ENCODE measurements at regions not wholly inside any gene's neighbourhood (a gene's known extent, or its start where the extent isn't known, plus 50 kb on each side); places are given as distances from the start of the nearest gene placed in this dataset.

DNA sequence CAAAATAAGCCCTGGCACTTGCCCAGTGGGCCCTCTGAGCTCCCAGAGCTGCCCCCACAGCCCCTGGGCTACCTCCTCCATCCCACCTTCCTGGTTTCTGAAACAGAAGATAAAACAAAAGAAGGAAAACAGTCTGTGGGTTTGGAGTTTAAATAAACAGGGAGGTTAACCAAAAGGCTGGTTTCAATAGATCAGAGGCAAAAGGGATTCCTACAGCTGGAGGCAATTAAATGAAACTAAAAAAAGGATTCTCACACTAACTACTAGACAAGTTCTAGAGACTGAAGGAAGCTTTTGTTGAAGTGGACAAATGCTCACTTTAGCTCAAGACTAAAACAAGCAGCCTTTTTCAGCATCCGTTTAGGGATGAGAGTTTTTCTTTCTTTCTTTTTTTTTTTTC lies 569.8 kb downstream of the FGF9 start:
- TF ChIP-seq, protein P1, sequence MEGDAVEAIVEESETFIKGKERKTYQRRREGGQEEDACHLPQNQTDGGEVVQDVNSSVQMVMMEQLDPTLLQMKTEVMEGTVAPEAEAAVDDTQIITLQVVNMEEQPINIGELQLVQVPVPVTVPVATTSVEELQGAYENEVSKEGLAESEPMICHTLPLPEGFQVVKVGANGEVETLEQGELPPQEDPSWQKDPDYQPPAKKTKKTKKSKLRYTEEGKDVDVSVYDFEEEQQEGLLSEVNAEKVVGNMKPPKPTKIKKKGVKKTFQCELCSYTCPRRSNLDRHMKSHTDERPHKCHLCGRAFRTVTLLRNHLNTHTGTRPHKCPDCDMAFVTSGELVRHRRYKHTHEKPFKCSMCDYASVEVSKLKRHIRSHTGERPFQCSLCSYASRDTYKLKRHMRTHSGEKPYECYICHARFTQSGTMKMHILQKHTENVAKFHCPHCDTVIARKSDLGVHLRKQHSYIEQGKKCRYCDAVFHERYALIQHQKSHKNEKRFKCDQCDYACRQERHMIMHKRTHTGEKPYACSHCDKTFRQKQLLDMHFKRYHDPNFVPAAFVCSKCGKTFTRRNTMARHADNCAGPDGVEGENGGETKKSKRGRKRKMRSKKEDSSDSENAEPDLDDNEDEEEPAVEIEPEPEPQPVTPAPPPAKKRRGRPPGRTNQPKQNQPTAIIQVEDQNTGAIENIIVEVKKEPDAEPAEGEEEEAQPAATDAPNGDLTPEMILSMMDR (IDR thresholded peaks at IDR 0.05), result no peak
- no peak for TF ChIP-seq EZH2 (IDR thresholded peaks at IDR 0.05; ENCODE audit: borderline replicate concordance, insufficient read depth, low read depth, low read length, poor library complexity, severe bottlenecking)

All from B cell (primary cell).